Mucosa of descending colon (tissue), 3 donors: ENCODE measurements at regions not wholly inside any gene's neighbourhood (a gene's known extent, or its start where the extent isn't known, plus 50 kb on each side); places are given as distances from the start of the nearest gene placed in this dataset.
A peak's percentile ranks its signal among the peaks of the same experiment; 100 is the strongest.

Experiments
- ATAC-seq: fragments of 200-7000 bp; cut with Tn5 transposase; one replicate; pipeline ENCODE4 v1.9.1; 2020; ENCODE audit warnings: mild to moderate bottlenecking, moderate library complexity
- DNase-seq, 3 donors: peaks; one replicate each; pipeline ENCODE4 v3.0.0-alpha.2; 2020
- H3K36me3 ChIP-seq: fragments of 200-600 bp; one replicate; pipeline ENCODE4 v1.8.0; 2021; ENCODE audit warnings: low read depth, mild to moderate bottlenecking
- H3K4me1 ChIP-seq: fragments of 200-600 bp; one replicate; pipeline ENCODE4 v1.8.0; 2021; ENCODE audit warnings: low read depth, mild to moderate bottlenecking
- H3K4me3 ChIP-seq: fragments of 200-600 bp; one replicate; pipeline ENCODE4 v1.8.0; 2021; ENCODE audit warnings: mild to moderate bottlenecking
- H3K9me3 ChIP-seq: fragments of 200-600 bp; one replicate; pipeline ENCODE4 v1.8.0; 2021; ENCODE audit warnings: mild to moderate bottlenecking
- intact Hi-C, 2 donors: fragments of 100-400 bp; cut with DNase I in 1 of 2; cut with micrococcal nuclease in 1 of 2; formaldehyde crosslinking; loops; one replicate each; pipeline versions ENCODE4 v1.11.0 to v1.11.1; 2022; cut with DNase I, micrococcal nuclease
- TF ChIP-seq, protein P1 (sequence below): fragments of 200-600 bp; IDR thresholded peaks from one replicate; pipeline ENCODE4 v1.8.0; 2022; ENCODE audit warnings: antibody characterized with exemption, mild to moderate bottlenecking
- donor health status: DM: no; HTN: no; CAD: no; lungs with moderate emphysema.
- donor health status: DM: no; HTN: no; CAD: no.
- donor health status: DM: no; HTN: yes; CAD: no.

DNA sequence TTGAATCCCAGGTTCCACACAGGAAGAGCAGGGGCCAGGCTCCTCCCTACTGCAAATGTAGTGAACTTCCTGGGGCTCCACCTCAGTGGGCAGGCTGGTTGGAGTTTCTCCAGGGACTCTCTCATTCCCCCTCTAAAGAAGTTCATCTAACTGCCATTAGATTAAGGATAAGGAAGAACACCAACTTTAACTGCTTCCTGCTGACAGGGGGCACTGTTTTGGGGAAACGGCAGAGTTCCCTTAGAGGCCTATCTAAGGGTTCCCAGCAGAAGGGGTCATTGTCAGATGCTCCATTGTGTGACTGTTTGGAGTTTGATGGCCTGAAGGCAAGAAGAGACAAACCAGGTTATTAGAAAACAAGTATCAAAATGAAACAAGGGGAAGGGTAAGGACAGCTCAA is 2159.7 kb upstream of the PIK3C3 start:
- no peaks in the 10 kb centered on the region for H3K36me3 ChIP-seq
- no peak overlapping the region for H3K4me3 ChIP-seq
- TF ChIP-seq, protein P1, sequence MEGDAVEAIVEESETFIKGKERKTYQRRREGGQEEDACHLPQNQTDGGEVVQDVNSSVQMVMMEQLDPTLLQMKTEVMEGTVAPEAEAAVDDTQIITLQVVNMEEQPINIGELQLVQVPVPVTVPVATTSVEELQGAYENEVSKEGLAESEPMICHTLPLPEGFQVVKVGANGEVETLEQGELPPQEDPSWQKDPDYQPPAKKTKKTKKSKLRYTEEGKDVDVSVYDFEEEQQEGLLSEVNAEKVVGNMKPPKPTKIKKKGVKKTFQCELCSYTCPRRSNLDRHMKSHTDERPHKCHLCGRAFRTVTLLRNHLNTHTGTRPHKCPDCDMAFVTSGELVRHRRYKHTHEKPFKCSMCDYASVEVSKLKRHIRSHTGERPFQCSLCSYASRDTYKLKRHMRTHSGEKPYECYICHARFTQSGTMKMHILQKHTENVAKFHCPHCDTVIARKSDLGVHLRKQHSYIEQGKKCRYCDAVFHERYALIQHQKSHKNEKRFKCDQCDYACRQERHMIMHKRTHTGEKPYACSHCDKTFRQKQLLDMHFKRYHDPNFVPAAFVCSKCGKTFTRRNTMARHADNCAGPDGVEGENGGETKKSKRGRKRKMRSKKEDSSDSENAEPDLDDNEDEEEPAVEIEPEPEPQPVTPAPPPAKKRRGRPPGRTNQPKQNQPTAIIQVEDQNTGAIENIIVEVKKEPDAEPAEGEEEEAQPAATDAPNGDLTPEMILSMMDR = no peak
- H3K4me1 ChIP-seq = no peaks in the 10 kb centered on the region
- H3K9me3 ChIP-seq = no peaks in the 10 kb centered on the region
- no peak for ATAC-seq
- DNase-seq = no peak
- intact Hi-C loops = no loop called here

DNA sequence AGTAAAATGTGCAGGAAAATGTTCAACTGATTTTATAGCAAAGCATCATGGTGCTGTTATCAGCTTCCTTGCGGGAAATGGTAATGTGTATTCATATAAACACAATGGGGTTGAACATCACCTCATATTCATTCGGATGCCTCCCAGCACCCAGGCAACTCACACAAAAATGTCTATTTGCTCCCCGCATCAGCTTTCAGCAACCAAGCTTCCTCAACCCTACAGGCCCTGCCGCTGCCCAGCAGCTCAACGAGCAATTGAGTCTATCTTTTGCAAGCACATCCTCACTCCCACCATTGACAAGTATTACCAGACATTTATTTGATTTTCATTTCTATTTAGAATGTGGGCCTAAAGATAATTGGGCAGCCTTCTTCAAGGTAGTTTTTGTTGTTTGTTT is 2161.4 kb upstream of the PIK3C3 start:
- no peak for ATAC-seq
- Histone ChIP-seq H3K9me3 (no peaks in the 10 kb centered on the region), H3K4me1 (no peaks in the 10 kb centered on the region), H3K36me3 (no peaks in the 10 kb centered on the region), H3K4me3 (no peak overlapping the region)
- no peak for DNase-seq
- intact Hi-C loops = no loop called here
- TF ChIP-seq, protein P1 = no peak

DNA sequence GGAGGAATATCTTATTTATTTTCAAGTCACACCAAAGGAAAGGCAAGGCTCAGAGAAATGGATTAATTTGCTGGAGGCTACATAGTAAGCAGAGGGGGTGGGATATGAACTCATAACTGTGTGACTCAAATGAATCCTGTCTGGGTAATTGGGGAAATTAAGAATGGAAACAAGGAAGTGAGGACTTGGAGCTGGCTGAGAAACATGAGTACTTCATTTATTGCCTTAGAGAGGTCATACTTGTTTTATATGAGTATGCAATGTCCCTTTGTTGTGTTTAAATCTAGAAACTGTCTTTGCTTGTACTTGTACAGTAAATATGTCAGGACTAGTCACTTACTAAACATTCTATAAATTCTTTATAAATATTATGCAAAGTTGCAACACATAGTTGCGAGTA is 2166.7 kb upstream of the PIK3C3 start:
- intact Hi-C loops = no loop called here
- H3K36me3 ChIP-seq = no peaks in the 10 kb centered on the region
- DNase-seq = no peak

DNA sequence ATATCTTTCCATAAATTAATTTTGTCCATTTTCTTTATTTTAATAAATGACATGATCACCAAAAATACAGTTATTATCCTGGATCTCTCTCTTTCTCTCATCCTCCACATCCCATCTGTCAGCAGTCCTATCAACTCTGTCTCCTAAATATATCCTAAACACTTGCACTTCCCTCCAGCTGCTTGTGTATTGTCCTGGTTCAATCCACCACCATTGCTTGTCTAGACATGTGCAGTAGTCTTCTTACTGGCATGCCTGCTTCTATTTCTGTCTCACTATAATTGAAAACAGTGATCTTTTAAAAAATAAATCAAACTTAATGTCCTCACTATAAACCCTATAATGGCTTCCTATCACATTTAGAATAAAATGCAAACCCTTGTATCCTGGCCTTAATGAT is 2168.6 kb upstream of the PIK3C3 start:
- Histone ChIP-seq H3K4me1 (no peaks in the 10 kb centered on the region), H3K4me3 (no peak overlapping the region), H3K9me3 (no peaks in the 10 kb centered on the region), H3K36me3 (no peaks in the 10 kb centered on the region)
- no peak for ATAC-seq
- no peak for DNase-seq
- TF ChIP-seq, protein P1 = no peak
- intact Hi-C loops = no loop called here

More for the DNA sequence above, 2166.7 kb upstream of the PIK3C3 start:
- no peaks in the 10 kb centered on the region for H3K4me1 ChIP-seq
- H3K9me3 ChIP-seq = no peaks in the 10 kb centered on the region
- peak; percentile 64 for ATAC-seq
- TF ChIP-seq, protein P1 = no peak
- H3K4me3 ChIP-seq = no peak overlapping the region

DNA sequence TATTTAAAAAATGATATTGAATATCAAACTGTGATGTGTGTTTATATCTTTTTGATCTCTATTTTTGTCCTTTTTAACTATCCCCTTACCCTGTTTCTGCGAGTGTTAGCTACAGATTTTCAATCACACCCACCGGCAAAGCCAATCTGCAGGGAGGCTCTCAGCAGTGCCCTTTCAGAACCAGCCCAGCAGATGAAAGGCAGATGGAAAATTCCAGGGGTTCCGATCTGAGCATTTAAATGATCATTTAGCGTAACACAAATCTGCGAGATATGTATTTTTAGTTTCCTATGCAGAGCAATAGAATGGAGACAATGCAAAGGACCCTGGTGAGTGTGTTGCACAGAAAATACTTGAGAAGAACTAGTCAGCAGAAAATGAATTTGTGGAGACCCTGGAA is 2170.5 kb upstream of the PIK3C3 start:
- TF ChIP-seq, protein P1 = no peak
- DNase-seq (no peak), ATAC-seq (no peak)
- intact Hi-C loops = no loop called here
- no peaks in the 10 kb centered on the region for H3K36me3 ChIP-seq
- H3K4me1 ChIP-seq = no peaks in the 10 kb centered on the region
- no peak overlapping the region for H3K4me3 ChIP-seq
- H3K9me3 ChIP-seq = no peaks in the 10 kb centered on the region

DNA sequence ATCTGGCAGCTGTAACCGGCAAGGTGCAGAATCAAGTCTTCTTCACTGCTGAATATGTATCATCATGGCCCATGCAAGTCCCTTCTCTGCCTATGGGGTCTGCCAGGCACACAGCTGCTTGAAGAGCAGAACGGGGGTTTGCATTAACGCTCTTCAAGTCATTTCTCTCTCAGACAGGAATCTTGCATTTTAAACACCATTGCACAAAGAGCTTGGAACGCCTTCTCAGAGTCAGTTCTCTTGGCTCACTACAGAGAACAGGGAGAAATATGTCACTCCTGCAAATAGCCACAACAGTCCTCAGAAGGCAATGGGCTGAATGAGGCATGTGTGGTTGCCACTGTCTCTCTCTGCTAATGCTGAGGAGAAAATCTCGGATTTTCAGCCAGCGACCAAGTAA is 2173.5 kb upstream of the PIK3C3 start:
- DNase-seq (no peak), ATAC-seq (no peak)
- Histone ChIP-seq H3K4me3 (no peak overlapping the region), H3K4me1 (no peaks in the 10 kb centered on the region), H3K9me3 (no peaks in the 10 kb centered on the region), H3K36me3 (no peaks in the 10 kb centered on the region)
- intact Hi-C loops = no loop called here
- TF ChIP-seq, protein P1 = no peak
